Right lobe of liver (tissue), 4 donors: ENCODE measurements at regions not wholly inside any gene's neighbourhood (a gene's known extent, or its start where the extent isn't known, plus 50 kb on each side); places are given as distances from the start of the nearest gene placed in this dataset.

Experiments
- POLR2A ChIP-seq: fragments of 450-650 bp; IDR thresholded peaks from one replicate; pipeline ENCODE4 v1.6.1; 2017; ENCODE audit warnings: antibody characterized with exemption, mild to moderate bottlenecking
- TF ChIP-seq, protein P1 (sequence below), 4 donors: fragments of 200-600 bp in 3 of 4; fragments of 450-650 bp in 1 of 4; IDR thresholded peaks; one replicate each; pipeline versions ENCODE4 v1.5.1 to v1.8.0; 2016 to 2022; ENCODE audit warnings: antibody characterized with exemption in 4 of 4, mild to moderate bottlenecking in 2 of 4
- donor health status: DM: no; HTN: no; CAD: no.
- donor health status: DM: no; HTN: no; CAD: no.
- donor health status: DM: no; HTN: yes; CAD: no.

- no peak for TF ChIP-seq POLR2A
- TF ChIP-seq, protein P1, sequence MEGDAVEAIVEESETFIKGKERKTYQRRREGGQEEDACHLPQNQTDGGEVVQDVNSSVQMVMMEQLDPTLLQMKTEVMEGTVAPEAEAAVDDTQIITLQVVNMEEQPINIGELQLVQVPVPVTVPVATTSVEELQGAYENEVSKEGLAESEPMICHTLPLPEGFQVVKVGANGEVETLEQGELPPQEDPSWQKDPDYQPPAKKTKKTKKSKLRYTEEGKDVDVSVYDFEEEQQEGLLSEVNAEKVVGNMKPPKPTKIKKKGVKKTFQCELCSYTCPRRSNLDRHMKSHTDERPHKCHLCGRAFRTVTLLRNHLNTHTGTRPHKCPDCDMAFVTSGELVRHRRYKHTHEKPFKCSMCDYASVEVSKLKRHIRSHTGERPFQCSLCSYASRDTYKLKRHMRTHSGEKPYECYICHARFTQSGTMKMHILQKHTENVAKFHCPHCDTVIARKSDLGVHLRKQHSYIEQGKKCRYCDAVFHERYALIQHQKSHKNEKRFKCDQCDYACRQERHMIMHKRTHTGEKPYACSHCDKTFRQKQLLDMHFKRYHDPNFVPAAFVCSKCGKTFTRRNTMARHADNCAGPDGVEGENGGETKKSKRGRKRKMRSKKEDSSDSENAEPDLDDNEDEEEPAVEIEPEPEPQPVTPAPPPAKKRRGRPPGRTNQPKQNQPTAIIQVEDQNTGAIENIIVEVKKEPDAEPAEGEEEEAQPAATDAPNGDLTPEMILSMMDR (IDR thresholded peaks at IDR 0.05), result no peak
Measured at GRCh38 chr12:58434726-58435125, 485.6 kb downstream of the LRIG3 start.
